ENCODE measurements at regions not wholly inside any gene's neighbourhood (a gene's known extent, or its start where the extent isn't known, plus 50 kb on each side); places are given as distances from the start of the nearest gene placed in this dataset.

DNA sequence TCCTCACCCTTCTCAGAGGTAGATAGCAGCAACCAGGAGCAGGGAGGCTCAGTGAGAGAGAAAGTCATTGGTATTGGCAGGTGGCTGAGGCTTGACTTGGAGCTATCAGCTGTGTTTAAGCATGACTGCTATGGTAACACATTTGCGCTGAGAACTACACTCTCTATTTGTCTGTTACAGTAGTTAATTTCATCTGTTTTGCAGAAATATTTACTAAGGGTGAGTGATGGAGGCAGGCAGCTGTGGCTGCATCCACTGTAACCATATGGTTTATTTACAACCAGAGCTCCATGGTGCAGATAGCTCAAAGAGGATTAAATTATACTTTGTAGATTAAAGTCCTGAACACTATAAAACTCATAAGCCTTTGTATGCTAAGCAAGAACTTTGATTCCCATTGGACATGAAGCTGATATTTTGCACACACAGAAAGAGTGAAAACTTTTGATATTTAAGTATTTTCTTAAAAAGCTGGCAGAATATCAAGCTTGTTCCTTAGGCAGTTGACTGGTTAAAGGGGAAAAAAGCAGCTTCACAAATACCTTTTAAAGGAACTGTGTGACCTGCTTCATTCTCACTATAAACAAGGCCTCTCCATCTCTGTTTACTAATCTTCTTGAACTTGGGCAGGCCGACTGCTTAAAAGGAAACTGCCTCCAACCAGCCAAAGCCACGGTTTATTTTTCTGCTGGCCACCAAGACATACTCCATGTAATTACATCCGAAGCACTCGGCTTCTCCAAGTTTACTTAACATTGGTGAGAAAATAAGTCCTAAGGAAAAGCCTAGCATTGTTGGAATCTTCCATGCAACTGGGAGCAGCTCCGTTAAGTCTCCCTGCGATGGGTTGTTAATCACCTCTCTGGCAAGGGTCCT lies 299.8 kb upstream of the ZFHX3 start:
- no peak for DNase-seq

DNA sequence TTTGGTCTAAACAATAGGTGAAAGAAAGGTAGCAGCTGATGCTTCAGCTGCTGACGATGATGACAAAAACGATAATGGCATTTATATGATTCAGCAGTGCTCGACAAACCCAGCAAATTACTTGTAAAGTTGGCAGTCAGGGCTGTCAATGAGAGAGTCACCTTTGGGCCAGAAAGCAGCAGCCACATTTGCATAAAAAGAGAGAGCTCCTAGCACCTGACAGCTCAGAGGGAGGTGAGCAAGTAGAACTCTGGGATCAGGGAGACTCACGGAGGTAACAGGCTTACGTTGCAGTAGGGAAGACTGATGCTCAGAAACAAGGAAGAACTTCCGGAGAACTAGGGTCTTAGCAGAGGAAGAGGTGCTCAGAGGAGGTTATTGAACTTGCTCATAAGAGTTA lies 291.9 kb upstream of the ZFHX3 start:
- DNase-seq = no peak

DNA sequence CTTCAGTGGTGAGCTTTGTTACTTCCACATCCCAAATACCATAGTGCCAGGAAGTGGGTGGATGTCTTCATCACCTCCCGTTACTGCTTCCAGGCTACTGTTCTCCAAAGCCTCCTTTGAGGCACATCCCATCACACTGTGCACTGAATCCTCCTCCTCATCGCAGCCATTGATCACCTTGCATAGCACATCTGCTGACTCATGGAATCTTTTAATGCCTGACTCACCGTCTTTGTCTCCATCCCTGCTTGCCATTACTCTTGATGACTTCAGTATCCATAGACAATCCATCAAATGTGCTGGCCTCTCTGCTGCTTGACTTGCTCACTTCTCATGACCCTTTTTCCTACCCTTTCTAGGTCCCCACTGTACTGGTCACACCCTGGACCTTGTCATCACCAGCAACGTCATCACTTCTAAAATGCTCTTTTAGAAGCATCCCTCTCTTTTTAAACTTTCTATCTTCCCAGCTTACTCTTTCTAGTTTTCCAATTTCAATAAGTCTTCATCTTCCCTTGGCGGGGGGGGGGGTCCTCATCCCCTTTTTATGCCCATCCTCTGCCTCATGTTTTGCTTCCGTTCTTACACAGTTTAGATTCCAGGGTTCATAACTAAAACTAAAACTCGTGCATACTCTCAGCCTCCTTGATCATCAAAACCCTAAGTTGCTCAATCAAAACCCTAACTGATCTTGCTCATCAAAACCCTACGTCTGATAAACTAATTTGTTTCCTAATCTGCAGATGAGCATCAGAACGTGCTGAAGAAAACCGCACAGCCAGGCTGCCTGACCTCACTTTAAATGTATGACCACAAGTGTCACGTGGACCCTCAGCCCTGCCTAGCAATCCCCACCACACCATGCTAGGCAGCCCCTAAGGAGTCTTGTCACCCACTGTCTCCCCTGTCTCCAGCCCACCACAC lies 289.7 kb upstream of the ZFHX3 start:
- DNase-seq = no peak

DNA sequence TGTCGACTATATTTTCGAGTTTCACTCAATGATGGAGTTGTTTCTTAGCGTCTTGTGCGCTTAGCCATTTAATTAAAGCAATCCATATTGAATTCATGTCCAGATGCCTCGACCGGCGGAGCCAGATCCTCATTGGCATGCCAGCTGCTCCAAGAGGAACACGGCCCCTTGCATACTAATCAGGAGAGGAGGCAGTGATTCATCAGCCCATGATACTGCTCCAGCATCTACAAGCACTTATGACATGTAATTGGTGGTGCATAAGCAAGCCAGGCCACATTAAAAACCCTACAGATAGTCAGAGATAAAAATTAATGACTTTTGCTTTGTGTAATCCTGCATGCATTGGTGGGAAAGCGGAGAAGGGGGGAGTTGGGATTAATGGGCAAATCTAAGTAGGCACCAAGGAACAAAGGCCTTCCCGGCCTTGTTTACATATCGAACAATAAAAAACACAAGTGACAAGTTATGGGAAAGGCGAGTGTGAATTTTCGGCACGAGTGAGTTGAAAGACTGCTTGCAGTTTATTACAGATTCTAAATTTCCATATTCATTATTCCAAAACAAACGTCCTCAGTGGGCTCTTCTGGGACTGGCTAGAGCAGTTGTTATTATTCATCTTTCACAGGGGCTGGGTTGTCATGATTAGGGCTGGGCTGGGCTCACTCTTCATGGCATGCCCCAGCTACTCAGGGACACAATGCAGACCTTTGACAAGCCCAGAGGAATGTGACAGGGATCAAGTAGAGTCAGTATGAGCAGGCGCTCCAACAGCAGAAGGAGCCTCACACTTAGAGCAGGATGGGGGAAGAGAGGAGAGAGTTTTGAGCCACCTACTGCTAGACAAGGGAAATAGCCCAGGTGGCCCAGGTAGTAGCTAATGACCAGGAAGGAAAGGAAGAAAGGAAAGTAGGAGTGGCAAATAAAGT lies 281.7 kb upstream of the ZFHX3 start:
- no peak for DNase-seq

DNA sequence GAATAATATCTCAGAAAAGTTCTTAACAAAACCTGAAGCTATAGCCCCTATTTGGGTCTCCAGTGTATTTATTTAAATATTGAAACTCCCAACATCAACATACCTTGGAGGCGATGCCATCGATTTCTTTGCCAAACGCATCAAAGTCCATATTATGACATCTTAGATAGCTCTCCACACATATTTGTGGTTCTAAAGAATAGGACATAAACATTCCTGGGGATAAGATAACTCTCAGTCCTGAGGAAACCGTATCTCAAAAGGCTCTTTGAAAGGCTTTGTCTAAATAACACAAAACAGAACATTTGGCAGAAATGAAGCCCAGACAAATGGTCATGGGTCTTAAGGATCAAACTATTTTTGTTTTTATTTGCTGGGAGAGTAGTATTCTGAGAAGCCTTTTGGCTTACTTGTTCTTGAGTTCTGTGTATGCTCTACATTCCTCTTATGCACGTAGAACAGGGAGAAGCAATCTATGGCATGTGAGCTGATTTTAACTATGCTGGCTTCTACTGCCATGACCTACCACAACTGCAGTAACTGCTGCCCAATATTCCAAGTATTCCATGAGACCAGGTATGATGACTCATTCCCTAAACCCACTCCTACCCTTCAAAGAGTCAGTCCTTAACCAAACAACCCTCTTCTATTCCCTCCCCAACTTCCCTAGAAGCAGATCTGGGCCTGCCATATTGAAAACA lies 279.0 kb upstream of the ZFHX3 start:
- DNase-seq = no peak

DNA sequence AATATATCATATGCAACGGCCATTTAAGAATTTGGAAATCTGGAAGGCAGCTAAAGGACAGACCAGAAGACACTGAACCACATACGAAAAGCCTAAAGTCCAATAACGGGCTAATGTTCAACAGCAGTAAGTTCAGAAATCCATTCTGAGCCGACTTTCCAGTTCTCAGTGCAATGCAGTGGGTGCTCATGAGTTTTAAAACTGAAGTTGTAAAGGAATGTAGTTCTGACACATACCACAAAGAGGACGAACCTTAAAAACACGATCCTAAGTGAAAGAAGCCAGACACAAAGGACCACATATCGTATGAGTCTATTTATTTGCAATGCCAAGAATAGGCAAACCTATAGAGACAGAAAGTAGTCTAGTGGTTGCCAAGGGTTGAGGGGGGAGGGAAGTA lies 278.3 kb upstream of the ZFHX3 start:
- no peak for DNase-seq

DNA sequence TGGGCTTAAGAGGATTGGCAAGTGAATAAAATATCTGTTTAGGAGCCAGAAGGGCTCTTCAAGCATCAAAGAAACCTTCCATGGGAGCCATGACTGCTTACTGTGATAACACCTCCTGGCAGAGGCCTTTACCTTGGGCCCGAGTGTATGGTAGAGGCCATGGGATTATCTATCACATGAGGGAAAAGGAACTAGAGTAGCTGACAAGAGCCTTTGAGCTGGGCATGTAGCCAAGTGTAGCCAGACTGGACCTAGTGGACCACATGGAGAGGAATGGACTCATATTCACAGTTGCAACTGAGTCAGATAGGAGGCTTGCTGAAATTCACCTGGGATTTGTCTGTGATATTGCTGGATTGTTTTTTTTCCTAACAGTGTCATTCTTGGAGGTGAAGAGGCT lies 276.0 kb upstream of the ZFHX3 start:
- DNase-seq = no peak

DNA sequence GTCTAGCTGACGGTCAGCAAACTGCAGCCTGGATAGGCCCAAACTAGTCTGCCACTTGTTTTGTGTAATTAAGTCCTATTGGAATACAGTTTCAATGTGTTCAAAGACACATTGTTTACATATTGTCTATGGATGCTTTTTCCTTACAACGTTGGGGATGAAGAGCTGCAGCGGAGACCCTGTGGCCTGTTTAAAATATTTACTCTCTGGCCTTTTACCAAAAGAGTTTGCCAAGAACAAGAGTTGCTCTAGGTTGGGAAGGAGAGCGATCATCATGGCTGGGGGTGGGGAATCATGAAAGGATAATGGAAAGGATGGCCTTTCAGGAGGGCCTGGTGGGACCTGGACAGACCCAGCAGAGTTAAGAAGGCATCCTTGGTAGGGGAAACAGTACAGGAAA lies 274.9 kb upstream of the ZFHX3 start:
- DNase-seq = no peak

DNA sequence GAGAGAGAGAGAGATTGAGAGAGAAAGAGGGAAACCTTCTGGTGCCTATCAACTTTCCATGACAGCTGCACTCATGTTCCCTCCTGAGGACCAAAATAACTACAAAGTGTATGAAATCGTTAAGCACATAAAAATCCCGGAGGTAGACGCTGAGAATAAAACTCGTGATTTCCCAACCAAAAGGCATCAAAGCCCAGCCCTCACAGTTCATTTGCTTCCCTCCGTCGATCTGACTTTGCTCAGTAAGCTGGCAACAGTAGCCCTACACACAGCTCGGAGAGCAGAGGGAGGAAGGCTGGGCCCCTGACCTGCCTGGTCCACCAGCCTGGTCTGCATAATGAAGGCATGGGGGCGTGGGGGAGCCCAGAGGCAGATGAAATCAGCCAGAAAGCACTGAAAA lies 273.9 kb upstream of the ZFHX3 start:
- no peak for DNase-seq

DNA sequence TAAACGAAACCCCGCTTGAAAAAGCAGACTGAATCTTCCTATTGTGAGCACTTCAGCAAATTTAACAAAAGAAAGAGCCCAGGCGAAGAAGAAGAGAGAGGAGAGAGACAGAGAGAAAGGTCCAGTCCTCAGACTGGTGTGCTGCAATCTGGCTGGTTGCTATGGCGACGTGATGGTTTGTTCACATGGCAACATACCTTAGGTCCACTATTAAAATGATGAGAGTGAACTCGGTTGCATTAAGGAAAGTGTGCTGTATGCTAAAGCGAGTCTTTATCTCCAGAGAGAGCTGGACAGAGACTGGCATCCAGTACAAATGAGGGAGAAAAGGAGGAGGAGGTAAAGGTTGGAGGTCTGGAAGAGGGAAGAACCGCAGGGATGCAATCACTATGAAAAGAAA lies 271.8 kb upstream of the ZFHX3 start:
- DNase-seq = no peak

DNA sequence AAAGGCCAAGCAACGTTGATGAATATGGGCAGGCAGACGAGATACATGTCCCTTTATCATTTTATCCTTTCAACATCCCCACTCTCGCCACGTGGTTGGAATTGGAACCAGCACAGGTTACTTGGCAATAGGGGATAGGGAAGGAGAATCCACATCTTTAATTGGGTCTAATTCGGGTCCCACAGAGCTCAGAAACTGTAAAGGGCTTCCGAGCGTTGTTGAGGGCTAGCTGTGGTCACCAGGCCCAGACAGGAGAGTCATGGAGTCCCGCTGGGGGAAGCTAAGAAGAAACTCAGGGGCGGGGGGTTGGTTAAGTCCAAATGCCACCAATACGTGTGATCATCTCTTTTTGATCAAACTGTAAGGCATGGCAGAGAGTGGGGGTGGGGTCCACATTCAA lies 271.3 kb upstream of the ZFHX3 start:
- no peak for DNase-seq

DNA sequence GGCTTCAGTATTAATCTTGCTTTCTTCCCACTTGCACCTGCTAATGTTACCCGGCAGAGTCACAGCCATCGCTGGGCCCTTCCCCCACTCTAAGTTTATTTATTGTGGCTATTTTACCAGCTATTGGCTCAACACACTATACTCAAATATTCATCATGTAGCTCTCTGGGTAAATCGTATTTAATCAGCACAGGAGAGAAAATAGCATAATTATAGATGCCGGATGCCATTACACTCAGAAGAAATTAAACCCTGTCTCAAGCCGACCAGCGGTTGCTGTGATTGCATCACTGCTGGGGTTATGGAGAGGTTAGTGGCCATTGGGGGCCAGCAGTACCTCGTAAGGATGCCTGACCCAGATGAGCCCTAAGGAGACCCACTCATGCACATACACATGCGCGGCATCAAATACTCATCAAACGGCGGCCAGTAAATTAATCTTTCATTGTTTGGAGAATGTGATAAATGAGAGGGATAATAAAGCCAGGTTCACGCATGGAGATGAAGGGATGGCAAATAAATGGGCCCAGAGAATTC lies 269.5 kb upstream of the ZFHX3 start:
- DNase-seq = no peak

DNA sequence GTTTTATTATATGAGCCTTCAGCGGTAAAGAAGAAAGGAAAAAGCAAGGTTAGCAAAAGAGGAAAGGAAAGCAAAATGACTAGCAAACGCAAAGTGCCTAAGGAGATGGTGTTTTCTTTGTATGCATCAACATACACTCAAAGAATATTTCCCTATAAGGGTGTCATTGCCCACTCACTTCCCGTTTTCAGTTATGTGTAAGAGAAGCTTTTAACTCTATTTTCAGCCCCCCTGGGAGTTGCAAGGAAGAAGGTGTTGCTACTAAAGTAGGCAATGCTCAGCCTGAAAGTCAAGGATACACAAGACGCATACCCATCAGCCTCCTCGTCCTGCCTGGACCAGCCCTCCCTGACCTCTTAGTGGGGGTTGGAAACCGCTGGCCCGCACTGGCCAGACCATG lies 267.7 kb upstream of the ZFHX3 start:
- DNase-seq = no peak

DNA sequence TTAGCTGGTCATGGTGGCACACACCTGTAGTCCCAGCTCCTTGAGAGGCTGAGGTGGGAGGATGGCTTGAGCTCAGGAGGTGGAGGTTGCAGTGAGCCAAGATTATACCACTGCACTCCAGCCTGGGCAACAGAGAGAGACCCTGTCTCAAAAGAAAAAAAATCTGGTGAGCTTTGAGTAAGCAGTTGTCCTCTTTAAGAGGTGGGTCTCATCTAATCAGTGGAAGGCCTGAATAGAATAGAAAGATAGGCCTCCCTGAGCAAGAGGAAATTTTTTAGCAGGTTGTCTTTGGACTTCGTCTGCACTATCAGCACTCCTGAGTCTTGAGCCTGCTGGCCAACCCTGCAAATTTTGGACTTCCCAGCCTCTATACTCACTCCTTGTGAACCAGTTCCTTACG lies 266.0 kb upstream of the ZFHX3 start:
- no peak for DNase-seq

DNA sequence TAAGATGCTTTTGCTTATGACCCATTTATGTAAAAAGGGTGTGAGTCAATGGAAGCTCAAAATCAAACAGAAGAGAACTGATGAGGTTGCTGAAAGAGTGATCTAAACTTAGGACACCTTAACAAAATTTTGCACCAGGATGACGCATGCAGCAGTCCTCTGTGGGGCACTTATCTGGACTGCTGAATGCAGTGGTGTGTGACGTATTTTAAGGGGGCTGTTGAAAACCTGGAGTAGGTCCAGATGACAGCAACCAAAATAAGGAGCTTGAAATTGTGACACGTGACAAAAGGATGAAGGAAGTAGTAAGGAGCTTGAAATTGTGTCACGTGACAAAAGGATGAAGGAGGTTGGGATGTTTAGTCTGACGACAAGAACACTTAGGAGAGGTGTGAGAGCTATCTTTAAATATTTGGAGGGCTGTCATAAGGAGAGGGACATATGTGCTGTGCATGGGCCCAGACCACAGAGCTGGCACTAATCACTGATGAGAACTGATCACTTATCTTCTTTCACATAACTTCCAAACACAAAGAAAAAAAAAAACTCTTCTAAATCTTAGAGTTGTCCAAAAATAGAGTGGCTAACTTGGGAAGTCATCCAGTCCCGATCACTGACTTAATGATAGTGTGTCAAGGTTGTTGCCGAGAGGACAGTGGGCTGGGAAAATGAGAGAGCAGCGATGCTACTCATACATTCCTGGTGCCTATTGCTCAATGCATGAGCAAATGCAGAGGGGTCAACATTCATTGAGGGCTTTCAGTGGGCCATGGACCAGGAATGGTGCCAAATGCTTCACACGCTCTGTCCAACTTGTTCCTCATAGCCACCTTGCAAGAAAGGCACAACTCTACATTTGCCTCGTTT lies 264.2 kb upstream of the ZFHX3 start:
- DNase-seq = no peak

DNA sequence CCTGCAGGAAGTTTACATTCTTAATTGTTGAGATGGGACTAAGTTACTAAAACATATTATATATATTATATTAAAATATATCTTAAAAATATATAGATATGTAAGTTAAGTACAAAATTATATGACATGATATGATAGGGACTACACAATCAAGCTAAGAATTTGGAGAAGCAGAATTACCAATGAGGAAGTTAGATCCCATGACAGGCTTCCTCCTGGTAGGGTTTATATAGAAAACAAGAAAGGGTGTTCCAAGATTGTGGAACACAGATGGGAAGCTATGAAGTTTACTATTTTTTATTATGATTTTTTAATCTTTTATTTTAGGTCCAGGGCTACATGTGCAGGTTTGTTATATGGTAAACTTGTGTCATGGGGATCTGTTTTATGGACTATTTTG lies 260.8 kb upstream of the ZFHX3 start:
- no peak for DNase-seq

DNA sequence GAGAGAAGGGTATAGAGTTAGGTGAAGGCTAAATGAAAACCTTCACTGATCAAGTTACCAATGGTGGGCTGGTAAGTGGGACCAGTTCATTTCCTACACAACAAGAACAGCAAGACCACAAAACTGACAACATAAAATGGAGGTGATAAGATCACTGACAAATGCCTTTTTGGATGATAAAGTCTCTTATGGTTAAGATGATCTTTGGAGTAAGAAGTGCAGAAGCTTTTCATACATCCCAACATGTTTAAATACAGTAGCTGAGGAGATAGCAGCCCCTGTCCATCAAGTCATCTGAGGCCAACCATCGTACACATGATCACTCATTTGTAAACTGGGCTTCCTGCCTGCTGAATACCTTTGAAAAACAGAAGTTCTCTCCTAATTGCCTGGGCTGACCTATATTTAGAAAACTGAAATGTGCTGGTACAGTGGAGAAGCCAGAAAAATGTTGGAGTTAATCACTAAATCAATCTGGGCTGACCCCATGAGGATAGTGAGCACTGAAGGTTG lies 259.0 kb upstream of the ZFHX3 start:
- no peak for DNase-seq

DNA sequence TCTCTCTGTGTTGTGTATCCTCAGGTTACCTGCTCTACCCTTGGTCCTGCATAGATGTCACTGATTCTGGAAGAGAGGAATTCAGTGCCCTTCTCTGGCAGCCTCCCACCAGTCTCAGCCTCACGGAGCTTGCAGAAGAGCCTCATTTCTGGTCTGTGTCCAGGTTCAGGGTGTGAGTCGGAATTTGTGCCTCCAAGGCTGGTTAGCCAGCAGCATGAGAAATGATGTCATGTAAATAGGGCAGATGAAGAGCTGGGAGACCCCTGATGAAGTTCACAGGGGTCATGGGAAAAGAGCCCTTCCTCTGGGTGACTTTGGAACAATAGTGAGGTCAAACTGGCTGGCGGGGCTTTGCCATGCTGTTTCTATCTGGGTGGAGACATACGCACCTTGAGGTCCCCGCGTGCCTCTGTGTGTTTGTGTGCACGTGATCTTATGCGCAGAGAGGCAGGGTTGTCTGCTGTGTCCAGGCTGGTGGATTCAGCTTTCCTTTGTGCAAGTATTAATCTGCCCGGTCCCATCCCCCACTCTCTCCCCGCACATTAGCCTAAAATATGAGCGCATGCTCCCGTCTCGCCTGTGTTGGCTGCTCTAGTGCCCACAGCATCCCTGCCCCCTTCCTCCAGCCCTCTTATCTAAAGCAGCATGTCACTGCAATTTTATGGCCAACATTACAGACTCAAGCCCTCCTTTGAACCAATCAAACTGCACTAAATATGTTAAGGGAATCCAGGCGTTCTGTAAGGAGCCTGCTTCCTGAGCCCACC lies 256.3 kb upstream of the ZFHX3 start:
- no peak for DNase-seq

DNA sequence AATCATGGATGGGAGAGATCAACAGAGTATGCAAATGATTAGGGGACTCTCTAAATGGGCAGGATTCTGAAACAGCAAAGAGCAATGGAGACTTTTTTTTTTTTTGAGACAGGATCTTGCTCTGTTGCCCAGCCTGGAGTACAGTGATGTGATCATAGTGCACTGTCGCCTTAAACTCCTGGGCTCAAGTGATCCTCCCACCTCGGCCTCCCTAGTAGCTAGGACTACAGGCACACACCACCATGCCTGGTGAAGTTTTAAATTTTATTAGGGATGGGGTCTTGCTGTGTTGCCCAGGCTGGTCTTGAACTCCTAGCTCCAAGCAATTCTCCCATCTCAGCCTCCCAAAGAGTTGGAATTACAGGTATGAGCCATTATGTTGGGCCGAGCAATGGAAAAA lies 255.0 kb upstream of the ZFHX3 start:
- DNase-seq = no peak

Measured in skin of body (tissue), 1 donor.